ENCODE measurements at regions not wholly inside any gene's neighbourhood (a gene's known extent, or its start where the extent isn't known, plus 50 kb on each side); places are given as distances from the start of the nearest gene placed in this dataset.

- TF ChIP-seq, protein P1, sequence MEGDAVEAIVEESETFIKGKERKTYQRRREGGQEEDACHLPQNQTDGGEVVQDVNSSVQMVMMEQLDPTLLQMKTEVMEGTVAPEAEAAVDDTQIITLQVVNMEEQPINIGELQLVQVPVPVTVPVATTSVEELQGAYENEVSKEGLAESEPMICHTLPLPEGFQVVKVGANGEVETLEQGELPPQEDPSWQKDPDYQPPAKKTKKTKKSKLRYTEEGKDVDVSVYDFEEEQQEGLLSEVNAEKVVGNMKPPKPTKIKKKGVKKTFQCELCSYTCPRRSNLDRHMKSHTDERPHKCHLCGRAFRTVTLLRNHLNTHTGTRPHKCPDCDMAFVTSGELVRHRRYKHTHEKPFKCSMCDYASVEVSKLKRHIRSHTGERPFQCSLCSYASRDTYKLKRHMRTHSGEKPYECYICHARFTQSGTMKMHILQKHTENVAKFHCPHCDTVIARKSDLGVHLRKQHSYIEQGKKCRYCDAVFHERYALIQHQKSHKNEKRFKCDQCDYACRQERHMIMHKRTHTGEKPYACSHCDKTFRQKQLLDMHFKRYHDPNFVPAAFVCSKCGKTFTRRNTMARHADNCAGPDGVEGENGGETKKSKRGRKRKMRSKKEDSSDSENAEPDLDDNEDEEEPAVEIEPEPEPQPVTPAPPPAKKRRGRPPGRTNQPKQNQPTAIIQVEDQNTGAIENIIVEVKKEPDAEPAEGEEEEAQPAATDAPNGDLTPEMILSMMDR (IDR thresholded peaks at IDR 0.05): no peak
- Mint-ChIP-seq H3K4me3 (no peak overlapping the region), H3K27ac (no peak overlapping the region), H3K36me3 (ENCODE audit: low read depth) (no peaks in the 10 kb centered on the region), H3K4me1 (no peaks in the 10 kb centered on the region), H3K27me3 (peaks cover 2% of the 10 kb centered on the region), H3K9me3 (no peaks in the 10 kb centered on the region)
- intact Hi-C loops (cut with micrococcal nuclease): no loop called here
- DNase-seq: no peak
- CTCF ChIA-PET: no interaction called here
- no peak for ATAC-seq (ENCODE audit: low read depth)
- POLR2A ChIA-PET: no interaction called here
Observed at GRCh38 chr10:58140691-58141347, 126.9 kb downstream of the IPMK start.

DNA sequence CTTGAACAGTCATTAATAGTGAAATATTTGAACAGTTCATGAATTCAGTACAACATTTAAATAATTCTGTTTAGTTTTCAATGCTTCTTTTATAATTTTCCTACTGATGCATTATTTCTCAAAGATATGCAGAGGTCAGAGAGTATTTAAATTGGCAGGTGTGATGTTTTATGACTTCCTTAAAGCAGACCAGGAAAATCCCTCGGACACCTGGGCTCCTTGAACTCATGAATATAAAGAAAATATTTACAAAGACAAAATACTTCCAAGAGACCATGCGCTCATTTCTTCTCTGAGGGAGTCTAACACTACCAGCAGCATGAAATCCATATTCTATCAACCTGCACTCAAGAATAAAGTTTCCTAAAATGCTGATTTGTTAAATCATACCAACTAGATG is 127.6 kb downstream of the IPMK start:
- Mint-ChIP-seq H3K27me3 (peaks cover 2% of the 10 kb centered on the region), H3K36me3 (ENCODE audit: low read depth) (no peaks in the 10 kb centered on the region), H3K9me3 (no peaks in the 10 kb centered on the region), H3K4me1 (no peaks in the 10 kb centered on the region), H3K27ac (no peak overlapping the region), H3K4me3 (no peak overlapping the region)
- DNase-seq (no peak), ATAC-seq (ENCODE audit: low read depth) (no peak)
- intact Hi-C loops (cut with micrococcal nuclease): no loop called here
- CTCF ChIA-PET: no interaction called here
- TF ChIP-seq, protein P1 (IDR thresholded peaks at IDR 0.05): no peak
- POLR2A ChIA-PET: no interaction called here

DNA sequence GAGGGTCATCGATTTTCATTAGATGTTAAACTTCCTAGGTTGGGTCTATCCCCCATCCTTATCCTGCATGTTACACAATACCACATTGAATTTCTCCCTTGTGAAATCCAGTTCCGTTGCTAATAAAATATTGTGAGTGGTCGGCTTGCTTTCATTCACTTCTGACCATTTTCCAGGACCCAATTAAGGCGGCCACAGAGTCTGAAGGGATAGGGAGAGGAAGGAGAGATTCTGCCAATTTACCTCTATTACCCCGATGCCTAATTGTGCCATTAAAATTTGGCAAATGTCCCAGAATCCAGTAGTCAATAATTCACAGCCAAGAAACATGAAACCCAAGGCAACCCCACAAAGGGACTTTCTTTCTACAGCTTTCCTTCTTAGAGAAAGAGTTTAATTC is 129.9 kb downstream of the IPMK start:
- Mint-ChIP-seq H3K36me3 (ENCODE audit: low read depth) (no peaks in the 10 kb centered on the region), H3K4me3 (no peak overlapping the region), H3K27ac (no peak overlapping the region), H3K4me1 (no peaks in the 10 kb centered on the region), H3K9me3 (no peaks in the 10 kb centered on the region), H3K27me3 (peaks cover 2% of the 10 kb centered on the region)
- ChIA-PET CTCF (no interaction called here), POLR2A (no interaction called here)
- ATAC-seq (ENCODE audit: low read depth) (no peak), DNase-seq (no peak)
- intact Hi-C loops (cut with micrococcal nuclease): no loop called here
- TF ChIP-seq, protein P1 (IDR thresholded peaks at IDR 0.05): no peak

DNA sequence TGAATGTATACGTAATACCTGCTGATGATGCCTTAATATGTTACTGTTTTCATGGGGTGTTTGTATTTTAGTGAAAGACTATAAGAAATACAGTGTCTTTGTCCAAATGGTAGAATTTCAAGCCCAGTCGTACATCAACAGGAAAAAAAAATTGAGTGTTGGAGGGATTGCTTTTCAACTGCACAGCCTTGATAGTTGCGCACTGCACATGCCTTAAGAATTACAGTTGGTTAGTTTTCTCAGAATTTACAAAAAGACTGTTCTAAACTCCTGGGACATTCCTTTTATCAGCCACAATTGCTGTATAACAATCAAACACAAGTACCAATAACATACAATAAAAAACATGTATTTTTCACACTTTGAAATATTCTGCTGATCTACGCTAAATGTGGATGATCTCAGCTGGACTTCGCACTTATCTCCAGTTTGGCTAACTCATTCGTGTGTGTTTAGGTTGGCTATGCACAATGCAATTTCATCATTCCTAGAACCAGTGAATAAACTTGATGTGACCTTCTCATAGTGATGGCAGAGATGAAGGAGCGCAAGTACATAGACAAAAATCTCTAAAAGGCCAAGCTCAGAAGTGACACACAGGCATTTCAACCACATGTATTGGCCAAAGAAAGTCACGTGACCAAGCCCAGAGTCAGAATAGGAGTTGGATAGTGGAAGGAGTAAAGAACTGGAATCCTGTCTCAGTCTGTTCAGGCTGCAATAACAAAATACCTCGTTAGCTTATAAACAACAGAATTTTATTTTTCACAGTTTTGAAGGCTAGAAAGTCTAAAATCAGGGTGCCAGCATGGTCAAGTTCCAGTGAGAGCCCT is 152.3 kb downstream of the IPMK start:
- Mint-ChIP-seq H3K27ac (no peak overlapping the region), H3K4me1 (no peaks in the 10 kb centered on the region), H3K27me3 (peaks cover 3% of the 10 kb centered on the region), H3K4me3 (no peak overlapping the region), H3K36me3 (ENCODE audit: low read depth) (no peaks in the 10 kb centered on the region), H3K9me3 (no peaks in the 10 kb centered on the region)
- intact Hi-C loops (cut with micrococcal nuclease): no loop called here
- no peak for DNase-seq
- no peak for ATAC-seq (ENCODE audit: low read depth)
- TF ChIP-seq, protein P1 (IDR thresholded peaks at IDR 0.05): no peak
- ChIA-PET POLR2A (no interaction called here), CTCF (no interaction called here)

DNA sequence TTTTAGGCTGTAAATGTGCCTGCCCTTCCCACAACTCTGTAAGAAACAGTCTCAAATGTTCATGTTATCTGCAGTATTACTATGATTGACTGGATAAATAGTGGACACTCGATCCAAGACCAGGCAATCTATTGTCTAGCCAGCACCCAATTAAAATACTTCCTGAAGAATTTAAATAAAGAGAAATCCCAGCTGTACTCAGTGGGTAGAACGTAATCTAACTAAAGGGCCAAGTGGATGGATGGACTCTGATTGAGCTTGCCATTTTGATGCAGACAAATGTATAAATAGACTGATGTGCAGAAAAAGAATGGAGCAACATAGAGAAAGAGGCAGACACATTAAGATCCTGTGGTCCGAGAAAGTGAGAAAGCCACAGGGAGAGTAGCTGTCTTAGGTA is 158.0 kb downstream of the IPMK start:
- no peak for ATAC-seq (ENCODE audit: low read depth)
- H3K4me1 Mint-ChIP-seq: no peaks in the 10 kb centered on the region
- intact Hi-C loops (cut with micrococcal nuclease): no loop called here
- ChIA-PET POLR2A (no interaction called here), CTCF (no interaction called here)
- H3K27ac Mint-ChIP-seq: no peak overlapping the region
- no peaks in the 10 kb centered on the region for H3K36me3 Mint-ChIP-seq (ENCODE audit: low read depth)
- DNase-seq: no peak
- no peak overlapping the region for H3K4me3 Mint-ChIP-seq
- peaks cover 3% of the 10 kb centered on the region for H3K27me3 Mint-ChIP-seq
- TF ChIP-seq, protein P1 (IDR thresholded peaks at IDR 0.05): no peak
- H3K9me3 Mint-ChIP-seq: peaks cover 3% of the 10 kb centered on the region

All from activated B cell treated with CpG ODN at 0.5 μM for 24 hours (primary cell).